ENCODE measurements at regions not wholly inside any gene's neighbourhood (a gene's known extent, or its start where the extent isn't known, plus 50 kb on each side); places are given as distances from the start of the nearest gene placed in this dataset.
"Not testable (repeated sequence)": the region's sequence is repeated elsewhere in the genome, so short reads cannot be mapped to it uniquely, and the experiment has no call there.

DNA sequence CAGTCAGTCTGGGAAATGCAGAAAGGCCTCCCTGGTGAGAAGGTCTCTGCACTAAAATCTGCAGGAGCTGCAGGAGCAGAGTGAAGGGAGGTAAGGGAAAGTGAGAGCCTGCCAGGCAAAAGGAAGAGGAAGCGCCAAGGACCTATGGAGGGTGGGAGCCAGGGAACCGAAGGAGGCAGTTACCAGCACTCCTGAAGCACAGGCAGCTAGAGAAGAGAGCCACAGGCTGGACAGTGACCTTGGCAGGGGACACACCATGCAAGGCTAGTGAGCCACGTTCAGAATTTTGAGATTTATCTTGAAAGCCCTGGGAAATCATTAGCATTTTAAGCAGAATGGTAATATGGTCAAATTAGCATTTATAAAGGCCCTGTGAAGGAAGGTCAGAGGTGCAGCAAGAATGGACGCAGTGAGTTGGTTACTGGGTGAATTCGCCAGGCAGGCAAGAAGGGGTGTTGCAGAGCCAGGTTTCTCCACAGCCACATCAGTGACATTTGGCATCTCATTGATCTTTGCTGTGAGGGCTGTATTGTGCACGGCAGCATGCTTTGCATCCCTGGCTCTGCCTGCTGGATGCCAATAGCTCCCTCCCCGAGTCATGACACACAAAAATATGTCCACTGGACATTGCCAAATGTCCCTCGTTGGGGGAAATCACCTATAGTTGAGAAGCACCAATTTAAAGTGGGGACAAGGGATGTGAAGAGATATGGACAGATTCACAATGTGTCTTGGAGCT, 54.7 kb upstream of the LANCL2 start:
- ATAC-seq (ENCODE audit: insufficient read depth, low read depth), result no peak
- no peaks in the 10 kb centered on the region for H3K27me3 ChIP-seq (ENCODE audit: insufficient read depth, low read length, poor library complexity)

DNA sequence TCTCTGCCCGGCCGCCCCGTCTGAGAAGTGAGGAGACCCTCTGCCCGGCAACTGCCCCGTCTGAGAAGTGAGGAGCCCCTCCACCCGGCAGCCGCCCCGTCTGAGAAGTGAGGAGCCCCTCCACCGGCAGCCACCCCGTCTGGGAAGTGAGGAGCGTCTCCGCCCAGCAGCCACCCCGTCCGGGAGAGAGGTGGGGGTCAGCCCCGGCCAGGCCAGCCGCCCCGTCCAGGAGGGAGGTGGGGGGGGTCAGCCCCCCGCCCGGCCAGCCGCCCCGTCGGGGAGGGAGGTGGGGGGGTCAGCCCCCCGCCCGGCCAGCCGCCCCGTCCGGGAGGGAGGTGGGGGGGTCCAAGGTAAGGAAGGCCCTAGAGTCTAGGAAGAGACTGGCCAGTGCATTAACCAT, 53.2 kb upstream of the LANCL2 start:
- DNase-seq; H3K36me3 ChIP-seq (ENCODE audit: insufficient read depth, low read length); H3K4me3 ChIP-seq (ENCODE audit: low read depth in 1 of 2, low read length in 2 of 2); H3K27ac ChIP-seq (ENCODE audit: low read length); H4K20me1 ChIP-seq (ENCODE audit: insufficient read depth, low read length); H3K9ac ChIP-seq (ENCODE audit: low read depth, low read length); H3K4me1 ChIP-seq (ENCODE audit: insufficient read depth, low read length); H3K9me3 ChIP-seq (ENCODE audit: insufficient read depth, low read length, severe bottlenecking); ATAC-seq (ENCODE audit: insufficient read depth, low read depth); H3K27me3 ChIP-seq (ENCODE audit: insufficient read depth, low read length, poor library complexity); H2AFZ ChIP-seq (ENCODE audit: low read depth, low read length); H3K4me2 ChIP-seq (ENCODE audit: insufficient read depth, low read length); H3K79me2 ChIP-seq (ENCODE audit: insufficient read depth, low read length): not testable (repeated sequence)

More for the DNA sequence above, 54.7 kb upstream of the LANCL2 start:
- no peak overlapping the region for H3K9ac ChIP-seq (ENCODE audit: low read depth, low read length)
- H3K36me3 ChIP-seq (ENCODE audit: insufficient read depth, low read length), result no peaks in the 10 kb centered on the region
- DNase-seq, result no peak
- no peak overlapping the region for H3K27ac ChIP-seq (ENCODE audit: low read length)
- TF ChIP-seq, protein P1, sequence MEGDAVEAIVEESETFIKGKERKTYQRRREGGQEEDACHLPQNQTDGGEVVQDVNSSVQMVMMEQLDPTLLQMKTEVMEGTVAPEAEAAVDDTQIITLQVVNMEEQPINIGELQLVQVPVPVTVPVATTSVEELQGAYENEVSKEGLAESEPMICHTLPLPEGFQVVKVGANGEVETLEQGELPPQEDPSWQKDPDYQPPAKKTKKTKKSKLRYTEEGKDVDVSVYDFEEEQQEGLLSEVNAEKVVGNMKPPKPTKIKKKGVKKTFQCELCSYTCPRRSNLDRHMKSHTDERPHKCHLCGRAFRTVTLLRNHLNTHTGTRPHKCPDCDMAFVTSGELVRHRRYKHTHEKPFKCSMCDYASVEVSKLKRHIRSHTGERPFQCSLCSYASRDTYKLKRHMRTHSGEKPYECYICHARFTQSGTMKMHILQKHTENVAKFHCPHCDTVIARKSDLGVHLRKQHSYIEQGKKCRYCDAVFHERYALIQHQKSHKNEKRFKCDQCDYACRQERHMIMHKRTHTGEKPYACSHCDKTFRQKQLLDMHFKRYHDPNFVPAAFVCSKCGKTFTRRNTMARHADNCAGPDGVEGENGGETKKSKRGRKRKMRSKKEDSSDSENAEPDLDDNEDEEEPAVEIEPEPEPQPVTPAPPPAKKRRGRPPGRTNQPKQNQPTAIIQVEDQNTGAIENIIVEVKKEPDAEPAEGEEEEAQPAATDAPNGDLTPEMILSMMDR (IDR thresholded peaks at IDR 0.05; ENCODE audit: borderline replicate concordance, extremely low read depth, low read length, poor library complexity, severe bottlenecking), result no peak
- TF ChIP-seq EZH2 (IDR thresholded peaks at IDR 0.05; ENCODE audit: borderline replicate concordance, low read depth, low read length, severe bottlenecking), result no peak
- no peaks in the 10 kb centered on the region for H3K79me2 ChIP-seq (ENCODE audit: insufficient read depth, low read length)
- no peaks in the 10 kb centered on the region for H3K4me1 ChIP-seq (ENCODE audit: insufficient read depth, low read length)
- no peaks in the 10 kb centered on the region for H4K20me1 ChIP-seq (ENCODE audit: insufficient read depth, low read length)
- H2AFZ ChIP-seq (ENCODE audit: low read depth, low read length), result no peak overlapping the region
- H3K9me3 ChIP-seq (ENCODE audit: insufficient read depth, low read length, severe bottlenecking), result peaks cover 4% of the 10 kb centered on the region
- no peak overlapping the region for H3K4me3 ChIP-seq (ENCODE audit: low read depth in 1 of 2, low read length in 2 of 2)
- H3K4me2 ChIP-seq (ENCODE audit: insufficient read depth, low read length), result no peak overlapping the region

- H3K4me2 ChIP-seq (ENCODE audit: insufficient read depth, low read length); H4K20me1 ChIP-seq (ENCODE audit: insufficient read depth, low read length); ATAC-seq (ENCODE audit: insufficient read depth, low read depth); H3K9ac ChIP-seq (ENCODE audit: low read depth, low read length); H3K79me2 ChIP-seq (ENCODE audit: insufficient read depth, low read length); H2AFZ ChIP-seq (ENCODE audit: low read depth, low read length); H3K36me3 ChIP-seq (ENCODE audit: insufficient read depth, low read length); H3K4me3 ChIP-seq (ENCODE audit: low read depth in 1 of 2, low read length in 2 of 2); H3K9me3 ChIP-seq (ENCODE audit: insufficient read depth, low read length, severe bottlenecking); H3K27me3 ChIP-seq (ENCODE audit: insufficient read depth, low read length, poor library complexity); H3K4me1 ChIP-seq (ENCODE audit: insufficient read depth, low read length); H3K27ac ChIP-seq (ENCODE audit: low read length); DNase-seq: not testable (repeated sequence)
These were observed 51.5 kb upstream of the LANCL2 start for GRCh38 chr7:55313671-55314070.

DNA sequence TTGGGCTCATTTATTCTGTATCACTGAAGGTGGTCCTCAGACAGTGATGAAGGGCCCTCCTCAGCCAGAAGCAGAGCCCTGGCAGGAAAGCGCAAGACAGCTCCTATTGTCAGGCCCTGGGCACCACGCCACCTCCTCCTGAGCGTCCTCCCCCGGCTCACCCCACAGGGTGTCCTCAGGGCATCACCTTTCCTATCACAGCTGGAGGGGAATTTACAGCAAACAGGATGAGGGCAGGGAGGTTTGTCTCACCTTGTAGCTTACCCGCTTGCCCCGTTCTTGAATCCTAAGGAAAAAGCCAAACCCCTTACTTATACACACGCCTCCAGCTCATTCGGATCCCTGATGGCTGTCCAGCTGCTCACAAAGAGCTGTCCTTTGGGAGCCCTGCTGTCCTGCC, 50.2 kb upstream of the LANCL2 start:
- H2AFZ ChIP-seq (ENCODE audit: low read depth, low read length), result no peak overlapping the region
- no peaks in the 10 kb centered on the region for H3K4me1 ChIP-seq (ENCODE audit: insufficient read depth, low read length)
- ATAC-seq (ENCODE audit: insufficient read depth, low read depth) (no peak), DNase-seq (no peak)
- no peak overlapping the region for H3K9ac ChIP-seq (ENCODE audit: low read depth, low read length)
- no peak overlapping the region for H3K27ac ChIP-seq (ENCODE audit: low read length)
- no peak overlapping the region for H3K4me2 ChIP-seq (ENCODE audit: insufficient read depth, low read length)
- H4K20me1 ChIP-seq (ENCODE audit: insufficient read depth, low read length), result no peaks in the 10 kb centered on the region
- TF ChIP-seq EZH2 (IDR thresholded peaks at IDR 0.05; ENCODE audit: borderline replicate concordance, low read depth, low read length, severe bottlenecking), result no peak
- no peaks in the 10 kb centered on the region for H3K27me3 ChIP-seq (ENCODE audit: insufficient read depth, low read length, poor library complexity)
- H3K79me2 ChIP-seq (ENCODE audit: insufficient read depth, low read length), result no peaks in the 10 kb centered on the region
- H3K9me3 ChIP-seq (ENCODE audit: insufficient read depth, low read length, severe bottlenecking), result peaks cover 4% of the 10 kb centered on the region
- H3K36me3 ChIP-seq (ENCODE audit: insufficient read depth, low read length), result no peaks in the 10 kb centered on the region
- H3K4me3 ChIP-seq (ENCODE audit: low read depth in 1 of 2, low read length in 2 of 2), result no peak overlapping the region
